COR-L47 (cell line): ENCODE measurements at regions not wholly inside any gene's neighbourhood (a gene's known extent, or its start where the extent isn't known, plus 50 kb on each side); places are given as distances from the start of the nearest gene placed in this dataset.
A peak's percentile ranks its signal among the peaks of the same experiment; 100 is the strongest.
"Not testable (repeated sequence)": the region's sequence is repeated elsewhere in the genome, so short reads cannot be mapped to it uniquely, and the experiment has no call there.

Experiments used
- DNase-seq: peaks from one replicate; lab custom pipeline; 2025; lab: John Stamatoyannopoulos, UW

- not testable (repeated sequence) for DNase-seq
Measured at GRCh38 chr9:97248252-97248651, 59.2 kb upstream of the CCDC180 start.

- DNase-seq, result no peak
Measured at GRCh38 chr9:97243606-97244005, 63.9 kb upstream of the CCDC180 start.

GRCh38 chr9:97241430-97241829 is 66.0 kb upstream of the CCDC180 start:
- not testable (repeated sequence) for DNase-seq

GRCh38 chr9:97237951-97238889 is 69.2 kb upstream of the CCDC180 start:
- DNase-seq, result peak; percentile 89

GRCh38 chr9:97237311-97237786 is 70.1 kb upstream of the CCDC180 start:
- DNase-seq, result no peak

- DNase-seq, result not testable (repeated sequence)
Measured at GRCh38 chr9:97233009-97233400, 74.5 kb upstream of the CCDC180 start.

- not testable (repeated sequence) for DNase-seq
Measured at GRCh38 chr9:97232060-97233008, 75.1 kb upstream of the CCDC180 start.

GRCh38 chr9:97222393-97222792 is 85.1 kb upstream of the CCDC180 start:
- peak; percentile 8 for DNase-seq

GRCh38 chr9:97221478-97222355 is 85.7 kb upstream of the CCDC180 start:
- DNase-seq, result peak; percentile 50

- no peak for DNase-seq
Measured at GRCh38 chr9:97220894-97221477, 86.5 kb upstream of the CCDC180 start.

- not testable (repeated sequence) for DNase-seq
Measured at GRCh38 chr9:97220396-97220795, 87.1 kb upstream of the CCDC180 start.

GRCh38 chr9:97219443-97220140 is 87.9 kb upstream of the CCDC180 start:
- not testable (repeated sequence) for DNase-seq

- not testable (repeated sequence) for DNase-seq
Measured at GRCh38 chr9:97215127-97215526, 92.3 kb upstream of the CCDC180 start.

GRCh38 chr9:97214556-97214955 is 92.9 kb upstream of the CCDC180 start:
- DNase-seq, result not testable (repeated sequence)

GRCh38 chr9:97199683-97200082 is 107.8 kb upstream of the CCDC180 start:
- not testable (repeated sequence) for DNase-seq

GRCh38 chr9:97193767-97194166 is 113.7 kb upstream of the CCDC180 start:
- not testable (repeated sequence) for DNase-seq

- no peak for DNase-seq
Measured at GRCh38 chr9:97188545-97188944, 118.9 kb upstream of the CCDC180 start.

GRCh38 chr9:97187706-97188105 is 119.8 kb upstream of the CCDC180 start:
- DNase-seq, result not testable (repeated sequence)

GRCh38 chr9:97186493-97186892 is 121.0 kb upstream of the CCDC180 start:
- DNase-seq, result no peak

- not testable (repeated sequence) for DNase-seq
Measured at GRCh38 chr9:97182532-97182931, 124.9 kb upstream of the CCDC180 start.
